Fibroblast of pulmonary artery (primary cell): ENCODE measurements at regions not wholly inside any gene's neighbourhood (a gene's known extent, or its start where the extent isn't known, plus 50 kb on each side); places are given as distances from the start of the nearest gene placed in this dataset.

Experiments used
- DNase-seq: peaks from one replicate; pipeline ENCODE4 v3.0.0-alpha.2; 2010; ENCODE audit warnings: low read depth
- H3K4me3 ChIP-seq: replicated peaks from 2 replicates; pipeline ENCODE4 v1.5.1; 2011; ENCODE audit warnings: low read depth, mild to moderate bottlenecking, control low read depth, low read length, moderate library complexity
- CTCF ChIP-seq: IDR thresholded peaks from 2 replicates; pipeline ENCODE4 v1.5.1; 2011; ENCODE audit warnings: mild to moderate bottlenecking, control low read depth, low read length, inconsistent platforms; ENCODE audit errors: missing control alignments

DNA sequence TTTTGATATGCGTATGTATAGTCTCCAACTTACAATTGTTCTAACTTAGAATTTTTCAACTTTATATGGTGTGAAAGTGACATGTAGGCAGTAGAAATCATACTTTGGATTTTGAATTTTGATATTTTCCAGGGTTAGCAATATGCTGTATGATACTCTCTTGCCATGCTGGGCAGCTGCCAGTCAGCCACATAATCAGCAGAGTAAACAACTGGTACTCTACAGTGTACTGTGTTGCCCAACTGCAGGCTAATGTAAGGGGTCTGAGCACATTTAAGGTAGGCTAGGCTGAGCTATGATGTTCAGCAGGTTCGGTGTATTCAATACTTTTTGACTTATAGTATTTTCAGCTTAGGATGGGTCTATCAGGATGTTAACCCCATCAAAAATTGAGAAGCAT lies 52.0 kb upstream of the RYK start:
- DNase-seq = no peak
- TF ChIP-seq CTCF = no peak
- H3K4me3 ChIP-seq = no peak overlapping the region

- peak; percentile 22 for TF ChIP-seq CTCF
- DNase-seq = no peak
Observed at GRCh38 chr3:134300520-134300919, 49.9 kb upstream of the RYK start.

More at GRCh38 chr3:134300520-134300919, 49.9 kb upstream of the RYK start:
- H3K4me3 ChIP-seq = no peak overlapping the region
